ENCODE measurements at regions not wholly inside any gene's neighbourhood (a gene's known extent, or its start where the extent isn't known, plus 50 kb on each side); places are given as distances from the start of the nearest gene placed in this dataset.

- TF ChIP-seq EP300 (conservative IDR thresholded peaks at IDR 0.05; ENCODE audit: poor library complexity, severe bottlenecking), result no peak
- no peak for TF ChIP-seq CTCF (IDR thresholded peaks at IDR 0.05; ENCODE audit: poor library complexity, severe bottlenecking)
- TF ChIP-seq EZH2 (IDR thresholded peaks at IDR 0.05; ENCODE audit: borderline replicate concordance, insufficient read depth, low read length, poor library complexity, severe bottlenecking), result no peak
- TF ChIP-seq POLR2AphosphoS5 (IDR thresholded peaks at IDR 0.05), result no peak
These were observed 153.0 kb upstream of the ARPP21 start for GRCh38 chr3:35486295-35486694.

Measured in neural cell (in vitro differentiated cells).